SK-N-SH treated with all-trans-retinoic acid at 6 μM for 48 hours (cell line): ENCODE measurements at regions not wholly inside any gene's neighbourhood (a gene's known extent, or its start where the extent isn't known, plus 50 kb on each side); places are given as distances from the start of the nearest gene placed in this dataset.

Experiments
- ARNTL ChIP-seq: fragments of 450-650 bp; formaldehyde crosslinking; IDR thresholded peaks from 2 replicates; pipeline ENCODE4 v1.5.0; 2020; ENCODE audit warnings: low read depth, mild to moderate bottlenecking, moderate library complexity, borderline replicate concordance
- GLIS3 ChIP-seq: fragments of 250-450 bp; sonication (Bioruptor Pico); IDR thresholded peaks from 2 replicates; pipeline ENCODE4 v1.5.0; 2020; ENCODE audit warnings: mild to moderate bottlenecking, moderate library complexity
- PATZ1 ChIP-seq: fragments of 250-450 bp; sonication (Bioruptor Pico); IDR thresholded peaks from 2 replicates; pipeline ENCODE4 v1.8.0; 2020; ENCODE audit warnings: mild to moderate bottlenecking, moderate library complexity, borderline replicate concordance
- PPARA ChIP-seq: fragments of 250-450 bp; sonication (Bioruptor Pico); IDR thresholded peaks from 2 replicates; pipeline ENCODE4 v1.5.0; 2020; ENCODE audit warnings: mild to moderate bottlenecking, borderline replicate concordance
- RARB ChIP-seq: fragments of 250-450 bp; sonication (Bioruptor Pico); IDR thresholded peaks from 2 replicates; pipeline ENCODE4 v1.8.0; 2021; ENCODE audit warnings: mild to moderate bottlenecking, moderate library complexity
- ZFP3 ChIP-seq: fragments of 250-450 bp; sonication (Bioruptor Pico); IDR thresholded peaks from 2 replicates; pipeline ENCODE4 v1.5.0; 2020; ENCODE audit warnings: mild to moderate bottlenecking, moderate library complexity
- ZNF565 ChIP-seq: fragments of 450-650 bp; formaldehyde crosslinking; conservative IDR thresholded peaks from 2 replicates; pipeline ENCODE4 v1.5.0; 2020; ENCODE audit warnings: low read depth, mild to moderate bottlenecking, moderate library complexity

- TF ChIP-seq RARB (CRISPR knock-in tag): no peak
- TF ChIP-seq ZFP3 (CRISPR knock-in tag): no peak
- TF ChIP-seq PPARA (CRISPR knock-in tag): no peak
- TF ChIP-seq ZNF565 (CRISPR knock-in tag): no peak
- TF ChIP-seq PATZ1 (CRISPR knock-in tag): no peak
- no peak for TF ChIP-seq GLIS3 (CRISPR knock-in tag)
- TF ChIP-seq ARNTL (CRISPR knock-in tag): no peak
Observed at GRCh38 chr10:78731675-78732074, 337.1 kb upstream of the ZMIZ1 start.
